NCI-H1092 (cell line): ENCODE measurements at regions not wholly inside any gene's neighbourhood (a gene's known extent, or its start where the extent isn't known, plus 50 kb on each side); places are given as distances from the start of the nearest gene placed in this dataset.

Experiments
- DNase-seq: peaks from one replicate; lab custom pipeline; 2025; lab: John Stamatoyannopoulos, UW

DNA sequence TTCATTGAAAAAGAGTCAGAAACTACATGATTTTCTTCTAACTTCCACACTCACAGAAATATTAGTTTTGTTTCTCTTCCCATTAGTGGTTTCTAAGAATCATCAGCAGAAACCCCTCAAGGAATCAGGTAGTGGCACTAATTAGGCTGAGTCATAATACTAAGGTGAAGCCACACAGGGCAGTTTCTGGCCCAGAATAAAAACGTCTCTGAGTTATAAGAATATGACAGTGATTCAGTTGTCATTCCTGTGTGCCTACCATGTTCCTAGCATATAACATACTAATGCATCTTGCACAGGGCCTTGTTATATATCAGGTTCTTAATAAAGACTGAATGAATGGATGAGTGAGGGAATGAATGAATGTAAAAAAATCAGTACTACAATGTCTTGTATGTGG, 206.0 kb upstream of the PLEKHG7 start:
- DNase-seq: no peak

- no peak for DNase-seq
These were observed 207.7 kb upstream of the PLEKHG7 start for GRCh38 chr12:92495108-92495507.

DNA sequence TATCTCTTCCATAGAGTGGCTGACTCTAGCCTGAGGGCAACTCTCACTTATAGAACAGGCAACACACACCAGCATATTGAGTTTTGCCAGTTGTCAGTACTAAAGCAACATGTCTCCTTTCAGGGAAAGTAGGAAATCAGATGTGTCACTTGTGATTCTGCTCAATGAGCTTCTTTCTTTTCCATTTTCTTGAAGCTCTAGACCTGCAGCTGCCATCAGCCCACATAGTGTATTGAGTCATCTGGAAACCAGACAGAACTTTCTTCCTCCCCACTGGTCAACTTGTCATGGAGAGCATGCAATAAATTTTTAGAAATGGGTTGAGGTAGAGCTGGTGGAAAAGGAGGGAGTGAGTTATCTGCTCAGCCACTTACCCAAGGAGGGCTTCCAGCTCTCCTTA, 209.0 kb upstream of the PLEKHG7 start:
- no peak for DNase-seq

- no peak for DNase-seq
These were observed 209.8 kb upstream of the PLEKHG7 start for GRCh38 chr12:92492995-92493394.

GRCh38 chr12:92492291-92492690, 210.5 kb upstream of the PLEKHG7 start:
- DNase-seq: no peak

GRCh38 chr12:92489781-92490180, 213.0 kb upstream of the PLEKHG7 start:
- DNase-seq: no peak

GRCh38 chr12:92488735-92489134, 214.1 kb upstream of the PLEKHG7 start:
- no peak for DNase-seq

GRCh38 chr12:92487138-92487485, 215.7 kb upstream of the PLEKHG7 start:
- no peak for DNase-seq

GRCh38 chr12:92486443-92487137, 216.2 kb upstream of the PLEKHG7 start:
- DNase-seq: no peak

GRCh38 chr12:92485351-92486348, 217.1 kb upstream of the PLEKHG7 start:
- no peak for DNase-seq

- DNase-seq: no peak
These were observed 220.2 kb upstream of the PLEKHG7 start for GRCh38 chr12:92482599-92482998.

- no peak for DNase-seq
These were observed 221.7 kb upstream of the PLEKHG7 start for GRCh38 chr12:92481066-92481465.

DNA sequence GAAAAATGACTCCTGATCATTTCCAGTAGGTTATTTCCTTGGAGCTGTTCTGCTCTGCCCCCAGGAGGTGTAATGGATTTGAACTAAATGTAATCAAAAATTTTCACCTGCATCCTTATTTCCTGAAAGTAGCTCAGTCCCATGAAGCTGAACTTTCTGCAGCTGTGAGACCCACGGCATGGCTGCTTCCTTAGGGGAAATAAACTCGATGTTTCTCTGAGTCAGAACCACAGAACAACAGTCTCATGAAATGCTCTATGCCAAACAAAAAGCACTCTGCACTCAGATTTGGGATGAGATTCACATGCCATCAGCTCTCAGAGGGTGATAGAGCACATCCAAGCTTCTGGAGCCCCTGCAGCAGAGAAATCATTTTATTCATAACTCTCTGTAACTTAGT, 224.1 kb upstream of the PLEKHG7 start:
- DNase-seq: no peak

- no peak for DNase-seq
These were observed 225.9 kb upstream of the PLEKHG7 start for GRCh38 chr12:92476844-92477243.

DNA sequence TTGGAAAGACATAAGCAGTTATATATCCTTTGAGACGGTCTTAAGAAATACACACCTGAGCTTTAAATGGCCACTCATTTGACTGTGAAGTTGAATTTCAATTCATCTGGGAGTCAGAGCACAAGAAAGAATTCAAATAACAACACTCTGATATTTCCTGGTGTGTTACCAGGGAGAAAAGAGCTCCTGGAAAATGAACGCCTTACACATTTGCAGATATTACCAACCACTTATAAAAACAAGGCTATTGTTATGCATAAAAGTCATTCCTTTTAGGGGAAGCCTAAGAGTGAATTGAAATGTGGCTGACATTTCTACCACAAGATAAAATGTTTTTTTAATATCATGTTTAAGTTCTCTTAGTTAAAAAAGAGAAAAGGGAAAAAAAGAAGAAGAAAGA, 229.2 kb upstream of the PLEKHG7 start:
- no peak for DNase-seq

GRCh38 chr12:92472201-92472600, 230.6 kb upstream of the PLEKHG7 start:
- no peak for DNase-seq

DNA sequence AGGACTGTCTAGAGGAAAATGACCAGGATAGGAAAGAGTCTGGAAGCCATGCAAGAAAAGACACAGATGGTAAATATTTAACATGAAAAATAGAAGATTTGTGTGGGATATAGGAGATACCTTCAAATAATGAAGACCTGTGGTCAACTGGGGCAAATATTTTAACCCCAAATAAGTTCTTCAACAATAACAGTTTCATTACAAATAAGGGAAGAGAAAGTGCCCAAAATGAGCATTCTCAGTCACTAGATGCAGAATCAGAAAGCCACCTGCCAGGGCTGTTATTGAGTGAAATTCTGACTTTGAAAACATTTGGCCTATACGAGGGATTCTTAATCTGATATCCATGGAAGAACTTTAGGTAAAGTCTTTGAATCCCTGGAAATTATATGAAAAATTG, 231.2 kb upstream of the PLEKHG7 start:
- no peak for DNase-seq

DNA sequence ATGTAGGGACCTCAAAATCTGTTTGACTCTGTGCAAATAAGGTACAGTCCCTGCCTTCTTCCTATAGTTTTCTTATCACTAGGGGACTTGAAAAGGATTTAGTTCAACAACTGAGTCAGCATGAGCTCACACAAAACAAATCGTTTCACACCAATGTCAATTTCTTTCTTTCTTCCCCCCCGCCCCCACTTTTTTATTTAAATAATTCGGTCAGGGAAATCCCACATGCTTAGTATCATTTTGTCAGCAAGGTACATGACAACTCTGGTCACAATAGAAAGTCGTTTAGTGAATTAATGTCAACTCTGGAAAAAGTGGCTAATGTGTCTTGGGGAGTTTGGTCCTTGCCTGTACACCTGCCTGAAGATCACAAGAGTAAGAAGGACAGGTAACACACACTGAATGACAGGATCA, 232.2 kb upstream of the PLEKHG7 start:
- DNase-seq: no peak

DNA sequence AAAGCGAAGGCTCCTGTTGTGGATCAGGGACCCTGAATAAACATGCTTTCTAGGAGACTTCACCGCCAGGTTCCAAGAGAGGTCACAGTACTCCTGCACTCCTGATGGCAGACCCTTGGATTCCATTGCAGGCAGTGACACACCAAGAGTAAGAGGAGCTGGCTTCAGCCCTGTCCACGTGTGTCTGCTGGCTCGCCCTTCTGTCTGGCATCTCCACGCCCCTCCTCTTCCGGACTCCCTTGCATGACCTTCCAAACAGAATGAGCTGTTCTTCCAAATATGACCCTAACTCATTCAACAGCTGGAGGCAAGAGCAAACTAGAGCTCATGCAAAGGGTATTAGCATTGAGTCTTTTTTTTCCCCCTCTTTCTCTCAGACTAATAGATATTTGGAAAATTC, 233.0 kb upstream of the PLEKHG7 start:
- DNase-seq: no peak

GRCh38 chr12:92468358-92469020, 234.3 kb upstream of the PLEKHG7 start:
- DNase-seq: no peak

DNA sequence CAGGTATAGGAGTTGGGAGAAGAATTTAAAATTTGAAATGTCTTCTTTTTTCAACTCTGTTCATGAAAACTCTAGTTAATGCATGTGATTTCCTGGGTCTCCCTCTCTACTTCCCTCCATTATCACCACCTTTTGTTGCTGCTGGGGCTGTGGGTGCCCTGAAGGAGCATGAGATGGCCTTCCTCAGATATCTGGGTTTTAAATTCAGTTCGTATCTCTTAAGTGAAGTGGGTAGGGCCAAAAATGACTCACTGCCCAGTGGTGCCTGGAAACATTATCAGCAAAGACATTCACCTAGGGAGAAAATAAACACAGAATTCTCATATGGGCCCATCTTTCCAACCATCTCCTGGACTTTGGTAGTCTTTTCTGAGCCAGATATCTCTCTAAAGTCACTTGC, 234.9 kb upstream of the PLEKHG7 start:
- no peak for DNase-seq

GRCh38 chr12:92466391-92467305, 236.1 kb upstream of the PLEKHG7 start:
- DNase-seq: peak; percentile 7
